ENCODE measurements at regions not wholly inside any gene's neighbourhood (a gene's known extent, or its start where the extent isn't known, plus 50 kb on each side); places are given as distances from the start of the nearest gene placed in this dataset.

DNA sequence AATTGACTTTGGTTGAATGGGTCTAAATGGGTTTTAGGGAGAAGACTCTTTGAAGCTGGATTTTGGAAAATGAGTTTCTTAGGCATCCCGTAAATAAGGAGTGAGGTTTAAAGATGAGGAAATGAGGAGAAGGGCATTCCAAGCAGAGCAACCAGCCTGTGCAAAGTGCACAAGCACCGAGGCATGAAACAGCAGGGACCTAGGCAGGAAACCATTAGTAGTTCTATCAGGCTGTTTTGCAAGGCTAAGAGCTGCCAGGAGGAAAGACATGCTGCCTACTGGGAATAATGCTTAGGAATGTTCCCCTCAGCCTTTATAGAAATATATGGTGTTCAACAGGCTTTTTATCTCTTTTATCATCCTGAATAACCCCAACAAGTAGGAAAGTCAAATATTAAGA is 153.1 kb upstream of the FGGY start:
- no peaks in the 10 kb centered on the region for H3K9me2 ChIP-seq (replicated peaks; ENCODE audit: insufficient read depth, low read length)
- no peak overlapping the region for H3K4me2 ChIP-seq (ENCODE audit: low read depth, low read length, poor library complexity, severe bottlenecking)

DNA sequence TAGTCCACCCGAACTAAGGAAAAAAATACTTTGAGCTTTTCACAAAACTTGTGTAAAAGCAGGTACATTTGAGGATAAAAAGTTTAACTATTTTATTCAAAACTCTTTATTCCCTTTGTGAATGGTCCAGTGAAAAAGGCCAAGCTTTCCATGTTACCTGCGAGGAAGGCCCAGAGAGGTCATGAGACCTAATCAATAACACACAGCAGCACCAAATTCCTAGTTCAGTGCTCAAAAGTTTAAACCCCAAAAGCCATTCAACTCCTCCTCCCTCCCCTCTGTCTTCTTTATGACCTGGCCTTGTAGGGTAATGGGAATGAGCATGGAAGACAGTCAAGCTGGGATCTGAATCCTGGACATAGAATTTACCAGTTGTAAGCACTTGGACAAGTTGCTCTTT is 151.9 kb upstream of the FGGY start:
- Histone ChIP-seq H3K79me2 (ENCODE audit: low read length) (no peaks in the 10 kb centered on the region), H3K4me2 (ENCODE audit: low read depth, low read length, poor library complexity, severe bottlenecking) (no peak overlapping the region), H3K9me3 (ENCODE audit: low read length) (no peaks in the 10 kb centered on the region), H3K27me3 (ENCODE audit: low read length) (no peaks in the 10 kb centered on the region), H3K9me2 (replicated peaks; ENCODE audit: insufficient read depth, low read length) (no peaks in the 10 kb centered on the region), H3K27ac (ENCODE audit: low read length) (no peak overlapping the region), H3K4me3 (ENCODE audit: low read length) (no peak overlapping the region), H4K20me1 (ENCODE audit: insufficient read depth, low read depth, low read length) (no peaks in the 10 kb centered on the region), H3K4me1 (ENCODE audit: low read length) (no peaks in the 10 kb centered on the region), H3K36me3 (ENCODE audit: insufficient read depth, low read length) (no peaks in the 10 kb centered on the region), H3K9ac (ENCODE audit: low read length) (no peak overlapping the region), H2AFZ (ENCODE audit: low read length) (no peak overlapping the region)
- no peak for DNase-seq

More for the DNA sequence above, 153.1 kb upstream of the FGGY start:
- Histone ChIP-seq H3K9ac (ENCODE audit: low read length) (no peak overlapping the region), H3K27me3 (ENCODE audit: low read length) (no peaks in the 10 kb centered on the region), H3K4me3 (ENCODE audit: low read length) (no peak overlapping the region), H4K20me1 (ENCODE audit: insufficient read depth, low read depth, low read length) (no peaks in the 10 kb centered on the region), H3K4me1 (ENCODE audit: low read length) (no peaks in the 10 kb centered on the region), H3K9me3 (ENCODE audit: low read length) (no peaks in the 10 kb centered on the region), H3K36me3 (ENCODE audit: insufficient read depth, low read length) (no peaks in the 10 kb centered on the region), H2AFZ (ENCODE audit: low read length) (no peak overlapping the region), H3K27ac (ENCODE audit: low read length) (no peak overlapping the region), H3K79me2 (ENCODE audit: low read length) (no peaks in the 10 kb centered on the region)
- DNase-seq = no peak

DNA sequence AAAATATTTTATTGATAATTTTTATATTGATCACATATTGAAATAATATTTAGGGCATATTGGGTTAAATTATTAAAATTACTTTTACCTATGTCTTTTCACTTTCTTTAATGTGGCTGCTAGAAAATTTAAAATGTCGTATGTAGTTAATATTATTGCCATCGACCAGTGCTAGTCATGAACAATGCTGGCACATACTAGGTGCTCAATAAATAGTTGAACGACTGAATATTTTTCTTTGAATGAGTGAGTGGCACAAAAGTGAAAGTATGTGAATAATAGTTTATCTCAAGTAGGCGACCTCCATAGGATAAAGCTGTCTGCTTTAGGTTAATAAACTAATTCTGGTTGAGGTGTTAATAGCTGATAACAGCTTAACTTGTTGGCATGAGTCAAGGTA is 150.8 kb upstream of the FGGY start:
- Histone ChIP-seq H4K20me1 (ENCODE audit: insufficient read depth, low read depth, low read length) (no peaks in the 10 kb centered on the region), H3K36me3 (ENCODE audit: insufficient read depth, low read length) (no peaks in the 10 kb centered on the region), H3K27me3 (ENCODE audit: low read length) (no peaks in the 10 kb centered on the region), H3K27ac (ENCODE audit: low read length) (no peak overlapping the region), H3K9me2 (replicated peaks; ENCODE audit: insufficient read depth, low read length) (no peaks in the 10 kb centered on the region), H3K9ac (ENCODE audit: low read length) (no peak overlapping the region), H3K9me3 (ENCODE audit: low read length) (no peaks in the 10 kb centered on the region), H3K79me2 (ENCODE audit: low read length) (no peaks in the 10 kb centered on the region), H3K4me3 (ENCODE audit: low read length) (no peak overlapping the region), H3K4me1 (ENCODE audit: low read length) (no peaks in the 10 kb centered on the region), H2AFZ (ENCODE audit: low read length) (no peak overlapping the region), H3K4me2 (ENCODE audit: low read depth, low read length, poor library complexity, severe bottlenecking) (no peak overlapping the region)
- DNase-seq = no peak

DNA sequence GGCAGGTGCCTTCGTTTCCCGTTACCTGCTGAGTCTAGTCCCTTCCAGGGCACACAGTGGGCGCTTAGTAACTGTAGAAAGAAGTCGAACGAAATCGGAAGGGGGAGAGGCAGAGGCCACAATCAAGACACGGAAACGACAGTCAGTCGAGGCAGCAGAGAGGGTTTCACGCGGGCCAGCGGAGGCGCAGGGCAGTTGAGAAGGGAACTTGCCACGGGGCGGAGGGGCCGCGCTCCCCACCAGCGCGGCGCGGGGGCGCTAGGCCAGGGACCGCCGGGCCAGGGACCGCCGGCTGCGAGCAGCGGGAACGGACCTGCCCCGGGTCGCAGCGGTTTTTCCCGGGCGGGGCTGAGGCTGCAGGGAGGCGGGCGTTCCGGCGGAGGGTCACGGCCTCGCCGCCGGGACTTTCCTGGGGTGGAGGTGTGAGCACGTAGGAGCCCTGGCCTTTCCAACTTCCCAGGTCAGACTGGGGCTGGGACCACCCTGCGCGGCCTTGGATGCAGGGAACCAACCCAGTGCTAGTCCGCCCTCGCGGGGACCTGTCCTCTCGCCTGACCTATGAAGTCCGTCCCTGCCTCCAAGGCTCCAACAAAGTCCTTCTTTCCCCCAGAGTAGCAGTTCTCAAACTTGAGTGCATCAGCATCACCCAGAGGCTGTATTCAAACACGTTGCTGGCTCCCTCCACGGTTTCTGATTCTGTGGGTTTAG is 150.1 kb upstream of the FGGY start:
- no peak for DNase-seq
- Histone ChIP-seq H3K79me2 (ENCODE audit: low read length) (no peaks in the 10 kb centered on the region), H2AFZ (ENCODE audit: low read length) (no peak overlapping the region), H3K4me3 (ENCODE audit: low read length) (no peak overlapping the region), H4K20me1 (ENCODE audit: insufficient read depth, low read depth, low read length) (no peaks in the 10 kb centered on the region), H3K27me3 (ENCODE audit: low read length) (no peaks in the 10 kb centered on the region), H3K4me2 (ENCODE audit: low read depth, low read length, poor library complexity, severe bottlenecking) (no peak overlapping the region), H3K4me1 (ENCODE audit: low read length) (no peaks in the 10 kb centered on the region), H3K9me3 (ENCODE audit: low read length) (no peaks in the 10 kb centered on the region), H3K9me2 (replicated peaks; ENCODE audit: insufficient read depth, low read length) (no peaks in the 10 kb centered on the region), H3K27ac (ENCODE audit: low read length) (no peak overlapping the region), H3K9ac (ENCODE audit: low read length) (no peak overlapping the region), H3K36me3 (ENCODE audit: insufficient read depth, low read length) (no peaks in the 10 kb centered on the region)

DNA sequence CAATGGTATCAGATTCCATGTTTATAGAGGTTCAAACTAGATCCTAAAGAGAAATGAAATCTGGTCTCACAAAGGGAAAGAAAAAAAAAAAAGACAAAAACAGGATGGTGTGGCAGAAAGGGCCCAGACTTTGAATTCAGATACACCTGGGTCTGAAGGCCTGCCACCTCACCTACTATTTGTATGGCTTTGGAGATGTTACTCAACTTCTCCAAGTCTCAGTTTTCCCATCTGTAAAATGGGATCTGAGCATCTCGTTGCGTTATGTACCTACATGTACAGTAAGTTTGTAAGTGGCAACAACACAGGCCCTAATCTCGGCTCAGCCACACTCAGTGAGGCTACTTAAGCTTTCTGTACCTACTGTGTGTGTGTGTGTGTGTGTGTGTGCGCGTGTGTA is 147.5 kb upstream of the FGGY start:
- H3K36me3 ChIP-seq (ENCODE audit: insufficient read depth, low read length) = no peaks in the 10 kb centered on the region
- H3K27ac ChIP-seq (ENCODE audit: low read length) = no peak overlapping the region
- no peaks in the 10 kb centered on the region for H3K9me2 ChIP-seq (replicated peaks; ENCODE audit: insufficient read depth, low read length)
- H3K9me3 ChIP-seq (ENCODE audit: low read length) = no peaks in the 10 kb centered on the region
- H2AFZ ChIP-seq (ENCODE audit: low read length) = no peak overlapping the region
- H3K4me2 ChIP-seq (ENCODE audit: low read depth, low read length, poor library complexity, severe bottlenecking) = no peak overlapping the region
- no peak overlapping the region for H3K4me3 ChIP-seq (ENCODE audit: low read length)
- no peaks in the 10 kb centered on the region for H3K79me2 ChIP-seq (ENCODE audit: low read length)
- H3K4me1 ChIP-seq (ENCODE audit: low read length) = peaks cover 7% of the 10 kb centered on the region
- H3K27me3 ChIP-seq (ENCODE audit: low read length) = no peaks in the 10 kb centered on the region
- no peak for DNase-seq
- no peak overlapping the region for H3K9ac ChIP-seq (ENCODE audit: low read length)
- no peaks in the 10 kb centered on the region for H4K20me1 ChIP-seq (ENCODE audit: insufficient read depth, low read depth, low read length)

DNA sequence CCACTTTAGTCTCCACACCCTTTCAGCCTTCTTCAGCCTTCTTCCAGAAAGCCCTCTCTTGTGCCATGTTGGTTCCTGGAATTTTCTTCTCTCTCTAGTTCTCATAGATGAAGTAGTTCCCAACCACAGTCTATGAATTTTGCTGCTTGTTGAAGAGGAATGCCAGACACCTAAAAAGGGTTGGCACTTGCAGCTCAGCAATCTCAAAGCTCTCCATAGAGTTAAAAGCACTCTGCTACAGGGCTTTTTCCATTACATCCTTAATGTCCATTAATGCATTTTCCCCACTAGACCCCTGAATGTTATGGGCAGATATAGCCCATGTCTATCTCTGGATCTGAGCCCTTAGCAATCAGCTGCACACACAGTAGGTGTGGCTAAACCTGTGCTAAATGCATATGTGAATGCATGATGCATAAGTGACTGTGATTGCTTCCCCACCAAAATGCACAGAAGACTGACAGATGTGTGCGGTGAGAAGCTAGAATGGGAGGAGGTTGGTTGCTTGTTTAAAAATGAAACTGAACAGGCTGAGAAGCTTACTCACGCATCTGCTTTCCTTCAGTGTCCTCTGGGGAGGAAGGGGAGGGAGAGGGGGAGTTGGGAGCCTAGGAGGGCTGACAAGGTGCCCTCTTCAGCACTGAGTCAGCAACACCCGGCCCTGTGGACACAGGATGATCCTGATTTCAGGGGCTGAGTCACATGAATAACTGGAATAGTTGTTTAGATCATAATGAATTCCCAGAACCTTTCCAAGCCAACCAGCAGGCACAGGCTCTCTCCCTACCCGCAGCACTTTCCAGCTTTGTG is 146.1 kb upstream of the FGGY start:
- no peaks in the 10 kb centered on the region for H4K20me1 ChIP-seq (ENCODE audit: insufficient read depth, low read depth, low read length)
- peaks cover 7% of the 10 kb centered on the region for H3K4me1 ChIP-seq (ENCODE audit: low read length)
- no peak overlapping the region for H3K4me2 ChIP-seq (ENCODE audit: low read depth, low read length, poor library complexity, severe bottlenecking)
- no peak for DNase-seq
- no peak overlapping the region for H2AFZ ChIP-seq (ENCODE audit: low read length)
- H3K79me2 ChIP-seq (ENCODE audit: low read length) = no peaks in the 10 kb centered on the region
- H3K9ac ChIP-seq (ENCODE audit: low read length) = no peak overlapping the region
- no peak overlapping the region for H3K27ac ChIP-seq (ENCODE audit: low read length)
- H3K4me3 ChIP-seq (ENCODE audit: low read length) = no peak overlapping the region
- no peaks in the 10 kb centered on the region for H3K9me3 ChIP-seq (ENCODE audit: low read length)
- no peaks in the 10 kb centered on the region for H3K27me3 ChIP-seq (ENCODE audit: low read length)
- H3K36me3 ChIP-seq (ENCODE audit: insufficient read depth, low read length) = no peaks in the 10 kb centered on the region
- no peaks in the 10 kb centered on the region for H3K9me2 ChIP-seq (replicated peaks; ENCODE audit: insufficient read depth, low read length)

DNA sequence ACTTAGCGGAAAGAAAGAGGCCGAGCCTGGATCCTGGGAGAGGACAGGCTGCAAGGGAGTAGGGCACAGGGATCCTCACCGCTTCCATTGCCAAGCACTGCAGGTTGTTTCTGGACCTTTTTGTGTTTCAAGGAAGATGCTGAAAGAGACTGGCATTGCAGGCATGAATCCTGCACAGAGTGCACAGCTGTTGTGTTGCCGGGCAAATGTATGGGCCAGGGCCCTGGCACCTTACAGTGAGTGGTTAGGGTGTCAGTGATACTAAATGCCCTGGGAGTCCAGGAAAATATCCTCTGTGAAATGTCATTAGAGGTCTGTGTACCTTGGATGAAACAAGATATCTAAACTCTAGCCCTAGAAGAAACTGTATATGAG is 145.5 kb upstream of the FGGY start:
- no peaks in the 10 kb centered on the region for H4K20me1 ChIP-seq (ENCODE audit: insufficient read depth, low read depth, low read length)
- H3K4me1 ChIP-seq (ENCODE audit: low read length) = peaks cover 7% of the 10 kb centered on the region
- no peak overlapping the region for H2AFZ ChIP-seq (ENCODE audit: low read length)
- DNase-seq = no peak
- no peaks in the 10 kb centered on the region for H3K27me3 ChIP-seq (ENCODE audit: low read length)
- no peak overlapping the region for H3K4me2 ChIP-seq (ENCODE audit: low read depth, low read length, poor library complexity, severe bottlenecking)
- H3K27ac ChIP-seq (ENCODE audit: low read length) = no peak overlapping the region
- H3K9ac ChIP-seq (ENCODE audit: low read length) = no peak overlapping the region
- H3K36me3 ChIP-seq (ENCODE audit: insufficient read depth, low read length) = no peaks in the 10 kb centered on the region
- no peaks in the 10 kb centered on the region for H3K9me3 ChIP-seq (ENCODE audit: low read length)
- H3K79me2 ChIP-seq (ENCODE audit: low read length) = no peaks in the 10 kb centered on the region
- no peak overlapping the region for H3K4me3 ChIP-seq (ENCODE audit: low read length)
- H3K9me2 ChIP-seq (replicated peaks; ENCODE audit: insufficient read depth, low read length) = no peaks in the 10 kb centered on the region

DNA sequence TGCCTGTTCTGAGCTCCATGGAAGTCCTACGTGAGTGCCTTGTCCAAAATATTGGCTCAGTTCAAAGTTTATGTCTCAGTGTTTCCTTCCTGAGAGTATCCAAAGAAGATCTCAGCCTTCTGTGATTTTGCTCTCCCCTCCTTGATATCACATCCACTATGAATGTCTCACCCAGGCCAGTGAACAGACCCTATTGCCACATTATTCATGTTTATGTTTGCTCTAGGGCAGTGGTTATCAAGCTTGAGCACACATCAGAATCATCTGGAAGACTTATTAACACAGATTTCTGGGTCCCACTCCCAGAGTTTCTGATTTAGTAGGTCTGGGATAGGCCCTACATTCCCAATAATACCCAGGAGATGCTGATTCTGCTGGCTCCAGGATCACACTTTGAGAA is 145.0 kb upstream of the FGGY start:
- Histone ChIP-seq H3K4me3 (ENCODE audit: low read length) (no peak overlapping the region), H4K20me1 (ENCODE audit: insufficient read depth, low read depth, low read length) (no peaks in the 10 kb centered on the region), H2AFZ (ENCODE audit: low read length) (no peak overlapping the region), H3K36me3 (ENCODE audit: insufficient read depth, low read length) (no peaks in the 10 kb centered on the region), H3K27me3 (ENCODE audit: low read length) (no peaks in the 10 kb centered on the region), H3K4me1 (ENCODE audit: low read length) (peaks cover 7% of the 10 kb centered on the region), H3K9me2 (replicated peaks; ENCODE audit: insufficient read depth, low read length) (no peaks in the 10 kb centered on the region), H3K79me2 (ENCODE audit: low read length) (no peaks in the 10 kb centered on the region), H3K27ac (ENCODE audit: low read length) (no peak overlapping the region), H3K9me3 (ENCODE audit: low read length) (no peaks in the 10 kb centered on the region), H3K4me2 (ENCODE audit: low read depth, low read length, poor library complexity, severe bottlenecking) (no peak overlapping the region), H3K9ac (ENCODE audit: low read length) (no peak overlapping the region)
- no peak for DNase-seq

Measured in Karpas-422 (cell line).